ENCODE measurements at regions not wholly inside any gene's neighbourhood (a gene's known extent, or its start where the extent isn't known, plus 50 kb on each side); places are given as distances from the start of the nearest gene placed in this dataset.

DNA sequence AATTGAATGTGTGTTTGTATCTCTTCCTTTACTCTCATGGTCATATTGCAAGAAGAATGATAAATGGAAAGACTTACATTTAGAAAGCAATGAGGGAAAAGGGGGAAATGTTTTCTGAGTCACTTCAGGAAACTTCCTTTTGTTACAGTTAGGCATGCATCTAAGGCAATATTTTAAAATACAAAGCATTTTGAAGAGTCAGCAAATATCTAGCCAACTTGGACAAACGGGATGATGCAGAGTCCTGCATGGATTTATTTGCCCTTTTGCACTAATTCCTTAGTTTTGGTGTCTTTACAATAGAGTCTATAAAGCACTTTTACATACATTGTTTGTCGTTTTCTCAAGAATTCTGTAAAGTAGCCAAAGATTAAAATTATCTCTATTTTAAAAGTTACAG is 286.2 kb upstream of the UBE2E2 start:
- TF ChIP-seq RFX5 (IDR thresholded peaks at IDR 0.05; ENCODE audit: borderline replicate concordance, low read depth, low read length) (no peak), JUND (IDR thresholded peaks at IDR 0.05; ENCODE audit: low read length) (no peak)

All from H1 (cell line).